Parathyroid adenoma (tissue), 2 donors: ENCODE measurements at regions not wholly inside any gene's neighbourhood (a gene's known extent, or its start where the extent isn't known, plus 50 kb on each side); places are given as distances from the start of the nearest gene placed in this dataset.

Experiments used
- H2AFZ ChIP-seq: fragments of 300-600 bp; sonication (generic); one replicate; pipeline ENCODE4 v1.7.0; 2017; ENCODE audit warnings: antibody characterized with exemption, mild to moderate bottlenecking
- H3K27ac ChIP-seq: fragments of 300-600 bp; sonication (generic); one replicate; pipeline ENCODE4 v1.7.0; 2017
- H3K27me3 ChIP-seq: fragments of 300-600 bp; sonication (generic); one replicate; pipeline ENCODE4 v1.7.0; 2017; ENCODE audit warnings: low read length; ENCODE audit not compliant: control insufficient read depth, insufficient read depth
- H3K36me3 ChIP-seq: fragments of 300-600 bp; sonication (generic); one replicate; pipeline ENCODE4 v1.7.0; 2017; ENCODE audit warnings: low read length; ENCODE audit not compliant: control insufficient read depth, insufficient read depth
- H3K4me1 ChIP-seq: fragments of 300-600 bp; sonication (generic); one replicate; pipeline ENCODE4 v1.7.0; 2017; ENCODE audit warnings: control low read depth
- H3K4me2 ChIP-seq: fragments of 300-600 bp; sonication (generic); one replicate; pipeline ENCODE4 v1.7.0; 2017; ENCODE audit warnings: low read length
- H3K4me3 ChIP-seq: fragments of 300-600 bp; sonication (generic); one replicate; pipeline ENCODE4 v1.7.0; 2017; ENCODE audit warnings: low read depth, low read length
- H3K79me2 ChIP-seq: fragments of 300-600 bp; sonication (generic); one replicate; pipeline ENCODE4 v1.7.0; 2017; ENCODE audit warnings: control low read depth
- H3K9ac ChIP-seq: fragments of 300-600 bp; sonication (generic); one replicate; pipeline ENCODE4 v1.7.0; 2017; ENCODE audit warnings: mild to moderate bottlenecking
- H3K9me3 ChIP-seq: fragments of 300-600 bp; sonication (generic); one replicate; pipeline ENCODE4 v1.7.0; 2017; ENCODE audit warnings: low read length; ENCODE audit not compliant: control insufficient read depth
- CTCF ChIP-seq: fragments of 300-600 bp; sonication (generic); IDR thresholded peaks from one replicate; pipeline ENCODE4 v1.7.0; 2017; ENCODE audit warnings: antibody characterized with exemption, mild to moderate bottlenecking
- donor health status: primary hyperparathyroidism.

DNA sequence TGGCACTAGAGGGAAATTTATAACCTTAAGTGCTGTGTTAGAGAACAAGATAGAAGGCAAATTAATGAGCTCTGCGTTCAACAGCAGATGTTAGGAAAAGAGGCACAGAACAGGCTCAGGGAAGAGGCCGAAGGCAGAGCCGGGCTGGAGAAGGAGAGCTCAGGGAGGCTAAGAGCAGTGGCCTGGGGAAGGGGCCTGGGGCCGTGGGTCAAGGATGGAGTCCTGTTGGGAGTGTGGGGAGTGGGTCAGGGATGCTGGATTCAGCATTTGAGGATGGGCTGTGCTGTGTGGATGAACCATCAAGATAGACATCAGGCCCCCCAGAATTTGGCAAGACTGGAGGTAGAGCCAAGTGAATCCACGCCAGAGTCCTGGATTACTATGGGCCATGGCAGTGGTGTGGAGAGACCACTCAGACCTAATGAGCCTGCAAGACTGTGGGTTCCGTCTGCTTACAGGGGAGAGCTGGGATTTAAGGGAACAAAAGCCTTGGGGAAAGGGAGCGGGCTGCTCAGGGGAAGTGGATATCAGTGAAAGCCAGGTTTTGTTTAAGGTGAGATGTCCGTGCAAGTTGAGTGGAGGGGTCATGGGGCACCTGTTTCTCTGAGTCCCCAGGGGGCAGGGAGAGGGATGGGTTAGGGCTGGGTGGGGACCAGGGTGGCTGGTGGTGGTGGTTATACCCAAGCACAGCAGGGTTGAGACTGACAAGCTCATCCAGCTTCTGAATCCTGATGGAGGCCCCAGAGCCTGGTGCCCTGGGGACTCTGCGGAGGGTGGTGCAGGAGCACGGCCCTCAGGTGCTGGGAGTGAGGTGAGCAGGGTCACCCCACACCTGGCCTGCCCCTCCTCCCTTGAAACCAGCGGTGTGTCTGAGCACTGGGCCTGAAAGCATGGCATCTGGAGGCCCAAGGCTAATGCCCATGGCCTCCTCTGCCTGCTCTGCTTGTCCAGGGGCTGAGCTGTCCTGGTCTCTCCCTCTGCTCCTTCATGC, 101.7 kb downstream of the BMS1 start:
- Histone ChIP-seq H3K27ac (no peak overlapping the region), H3K9ac (no peak overlapping the region), H3K4me3 (no peak overlapping the region), H3K4me1 (no peaks in the 10 kb centered on the region), H3K27me3 (no peaks in the 10 kb centered on the region), H3K79me2 (no peaks in the 10 kb centered on the region), H2AFZ (no peak overlapping the region), H3K4me2 (no peak overlapping the region), H3K36me3 (no peaks in the 10 kb centered on the region), H3K9me3 (no peaks in the 10 kb centered on the region)
- TF ChIP-seq CTCF = no peak

DNA sequence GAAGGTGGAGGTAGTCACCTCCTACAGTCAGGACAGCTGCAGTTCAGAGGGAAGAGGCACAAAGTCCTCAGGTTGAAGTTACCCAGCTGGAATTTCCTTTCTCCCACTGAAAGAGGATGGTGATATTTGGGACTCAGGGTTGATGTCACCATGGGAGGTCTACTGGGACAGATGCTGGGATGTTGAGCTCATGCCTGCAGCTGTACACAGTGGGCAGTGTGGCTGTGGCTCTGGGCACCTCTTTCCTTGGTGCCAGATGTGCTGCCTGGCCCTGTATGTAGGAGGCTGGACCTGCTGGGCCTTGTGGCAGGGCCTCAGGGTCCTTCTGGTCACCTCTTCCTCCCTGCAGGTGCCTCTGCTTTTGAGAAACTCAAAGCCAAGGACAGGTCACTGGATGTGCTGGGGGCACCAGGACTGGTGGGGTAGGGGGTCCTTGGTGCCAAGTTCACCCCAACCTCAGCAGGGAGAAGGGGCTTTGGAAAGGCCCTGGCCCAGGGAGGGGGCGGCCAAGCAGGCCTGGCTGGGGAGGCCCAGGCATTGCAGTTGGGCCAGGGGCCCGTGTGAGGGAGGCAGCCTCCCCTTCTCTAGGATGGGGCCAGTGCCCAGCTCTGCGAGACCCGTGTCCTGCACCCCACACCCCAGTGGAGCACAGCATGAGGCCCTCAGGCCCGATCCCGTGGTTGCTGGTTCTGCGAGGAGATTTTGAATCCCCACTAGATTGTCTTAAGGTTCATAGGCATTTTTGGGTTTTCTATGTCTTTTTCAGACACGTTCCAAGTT, 103.1 kb downstream of the BMS1 start:
- Histone ChIP-seq H3K27me3 (no peaks in the 10 kb centered on the region), H3K4me2 (no peak overlapping the region), H3K27ac (no peak overlapping the region), H3K79me2 (no peaks in the 10 kb centered on the region), H3K9ac (no peak overlapping the region), H3K4me3 (no peak overlapping the region), H2AFZ (no peak overlapping the region), H3K9me3 (no peaks in the 10 kb centered on the region), H3K4me1 (no peaks in the 10 kb centered on the region), H3K36me3 (no peaks in the 10 kb centered on the region)
- no peak for TF ChIP-seq CTCF

DNA sequence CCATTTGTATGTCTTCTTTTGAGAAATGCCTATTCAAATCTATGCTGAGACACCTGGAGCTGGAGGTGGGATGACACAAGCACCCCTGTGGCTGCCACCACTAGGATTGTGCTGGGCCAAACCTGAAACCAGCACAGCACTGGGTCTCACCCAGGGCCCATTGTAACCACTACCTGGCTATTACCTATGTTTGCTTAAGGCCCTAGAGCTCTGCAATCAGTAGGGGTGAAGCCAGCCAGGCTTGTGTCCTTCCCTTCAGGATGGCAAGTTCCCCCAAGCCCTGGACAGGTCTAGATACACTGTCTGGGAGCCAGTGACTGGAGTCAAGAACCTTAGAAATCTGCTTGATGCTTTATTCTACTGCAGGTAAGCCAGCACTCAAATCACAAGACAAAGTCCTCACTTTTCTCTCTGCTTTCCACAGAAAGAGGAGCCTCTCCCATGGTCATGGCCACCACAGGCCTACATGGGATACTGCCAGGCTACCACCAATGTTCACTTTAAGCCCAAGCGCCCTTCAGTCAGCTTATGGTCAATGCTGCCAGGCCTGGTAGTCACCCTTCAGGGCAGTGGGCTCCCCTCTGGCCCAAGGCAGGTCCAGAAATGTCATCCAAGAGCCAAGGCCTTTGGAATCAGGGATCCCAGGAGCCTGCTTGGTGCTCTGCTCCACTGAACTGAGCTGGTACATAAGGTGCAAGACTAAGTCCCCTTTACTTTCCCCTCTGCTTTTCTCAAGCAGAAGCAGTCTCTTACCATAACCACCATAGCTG, 105.3 kb downstream of the BMS1 start:
- Histone ChIP-seq H3K27me3 (no peaks in the 10 kb centered on the region), H3K9ac (no peak overlapping the region), H2AFZ (no peak overlapping the region), H3K4me1 (no peaks in the 10 kb centered on the region), H3K27ac (no peak overlapping the region), H3K9me3 (no peaks in the 10 kb centered on the region), H3K4me2 (no peak overlapping the region), H3K36me3 (no peaks in the 10 kb centered on the region), H3K79me2 (no peaks in the 10 kb centered on the region), H3K4me3 (no peak overlapping the region)
- no peak for TF ChIP-seq CTCF

- Histone ChIP-seq H3K9me3 (no peaks in the 10 kb centered on the region), H2AFZ (no peak overlapping the region), H3K36me3 (no peaks in the 10 kb centered on the region), H3K79me2 (no peaks in the 10 kb centered on the region), H3K27ac (no peak overlapping the region), H3K4me3 (no peak overlapping the region), H3K4me1 (no peaks in the 10 kb centered on the region), H3K9ac (no peak overlapping the region), H3K4me2 (no peak overlapping the region), H3K27me3 (no peaks in the 10 kb centered on the region)
- TF ChIP-seq CTCF = no peak
These were observed 106.0 kb downstream of the BMS1 start for GRCh38 chr10:42888504-42889095.
